ENCODE measurements at regions not wholly inside any gene's neighbourhood (a gene's known extent, or its start where the extent isn't known, plus 50 kb on each side); places are given as distances from the start of the nearest gene placed in this dataset.

GRCh38 chr3:25870452-25870851 lies 80.6 kb downstream of the OXSM start:
- Histone ChIP-seq H3K27me3 (replicated peaks in 1 of 4; ENCODE audit: control insufficient read depth in 3 of 4, extremely low read depth in 1 of 4, insufficient read depth in 3 of 4, low read length in 3 of 4) (no peaks in the 10 kb centered on the region), H3K9ac (replicated peaks in 1 of 4; ENCODE audit: extremely low read depth in 1 of 4, low read depth in 3 of 4, low read length in 3 of 4) (no peak overlapping the region), H3K4ac (replicated peaks; ENCODE audit: insufficient read length, low read depth, low read length) (no peak overlapping the region), H3K18ac (ENCODE audit: extremely low read depth, low read length) (no peak overlapping the region), H3K56ac (replicated peaks; ENCODE audit: insufficient read length, low read depth, low read length) (no peak overlapping the region), H2AFZ (ENCODE audit: low read length) (peak overlapping the region; percentile 41; the same call in 1 of the 2 replicates), H2BK15ac (ENCODE audit: low read length) (no peak overlapping the region), H4K20me1 (replicated peaks in 1 of 2; ENCODE audit: control insufficient read depth in 1 of 2, insufficient read depth in 2 of 2, low read length in 2 of 2) (no peaks in the 10 kb centered on the region), H2BK120ac (replicated peaks; ENCODE audit: low read depth, low read length) (no peak overlapping the region), H2BK20ac (ENCODE audit: low read length) (no peak overlapping the region), H4K91ac (replicated peaks; ENCODE audit: insufficient read length, low read length) (no peak overlapping the region), H3K23ac (ENCODE audit: insufficient read length) (no peak overlapping the region), H2BK5ac (ENCODE audit: low read depth, low read length) (no peak overlapping the region), H3K4me3 (ENCODE audit: extremely low read depth in 1 of 4, insufficient read depth in 2 of 4, low read depth in 3 of 4, low read length in 4 of 4) (no peak overlapping the region), H3K79me1 (ENCODE audit: low read depth, low read length) (no peaks in the 10 kb centered on the region), H3K27ac (ENCODE audit: low read depth, low read length) (no peak overlapping the region), H3K23me2 (ENCODE audit: low read depth, low read length) (no peaks in the 10 kb centered on the region), H2AK5ac (ENCODE audit: low read depth, low read length) (no peak overlapping the region), H3K36me3 (ENCODE audit: control insufficient read depth in 2 of 4, insufficient read depth in 4 of 4, low read length in 3 of 4) (no peaks in the 10 kb centered on the region), H3K4me2 (ENCODE audit: insufficient read depth in 1 of 2, low read depth in 2 of 2, low read length in 2 of 2) (no peak overlapping the region), H3K14ac (ENCODE audit: insufficient read length) (no peak overlapping the region), H4K8ac (ENCODE audit: extremely low read depth, insufficient read depth, low read length) (no peak overlapping the region), H3K4me1 (replicated peaks in 1 of 4; ENCODE audit: control insufficient read depth in 3 of 4, insufficient read depth in 4 of 4, low read length in 3 of 4) (peaks cover 0 to 4% (median 0%) of the 10 kb centered on the region in 4 experiments; a peak in 1 of 7 replicates), H3K79me2 (ENCODE audit: control insufficient read depth in 1 of 2, insufficient read depth in 2 of 2, low read length in 2 of 2) (no peaks in the 10 kb centered on the region), H4K5ac (ENCODE audit: insufficient read length, low read depth, low read length) (no peak overlapping the region), H2BK12ac (ENCODE audit: low read depth, low read length) (no peak overlapping the region), H3K9me3 (ENCODE audit: insufficient read depth in 2 of 2, low read depth in 1 of 2, low read length in 1 of 2) (no peaks in the 10 kb centered on the region)
- POLR2A ChIA-PET (ENCODE audit: partially characterized antibody), result no interaction called here
- CTCF ChIA-PET (ENCODE audit: partially characterized antibody), result no interaction called here
- TF ChIP-seq TCF12 (IDR thresholded peaks at IDR 0.05; ENCODE audit: low read depth, low read length) (no peak), JUND (IDR thresholded peaks at IDR 0.05; ENCODE audit: low read length) (peak; percentile 39; the same call in 1 of the 2 replicates)
- no peak for DNase-seq (ENCODE audit: low read depth in 1 of 2, low spot score in 2 of 2)
- FAIRE-seq, result no peak
